HG03354 (cell line): ENCODE measurements at regions not wholly inside any gene's neighbourhood (a gene's known extent, or its start where the extent isn't known, plus 50 kb on each side); places are given as distances from the start of the nearest gene placed in this dataset.

Experiments
- ATAC-seq: cut with Tn5 transposase; IDR thresholded peaks from one replicate; pipeline ENCODE4 v1.9.1; 2021; ENCODE audit warnings: mild to moderate bottlenecking; ENCODE audit not compliant: unreplicated experiment, poor library complexity, severe bottlenecking

GRCh38 chr5:136703706-136704105 is 338.4 kb upstream of the TRPC7 start:
- no peak for ATAC-seq

DNA sequence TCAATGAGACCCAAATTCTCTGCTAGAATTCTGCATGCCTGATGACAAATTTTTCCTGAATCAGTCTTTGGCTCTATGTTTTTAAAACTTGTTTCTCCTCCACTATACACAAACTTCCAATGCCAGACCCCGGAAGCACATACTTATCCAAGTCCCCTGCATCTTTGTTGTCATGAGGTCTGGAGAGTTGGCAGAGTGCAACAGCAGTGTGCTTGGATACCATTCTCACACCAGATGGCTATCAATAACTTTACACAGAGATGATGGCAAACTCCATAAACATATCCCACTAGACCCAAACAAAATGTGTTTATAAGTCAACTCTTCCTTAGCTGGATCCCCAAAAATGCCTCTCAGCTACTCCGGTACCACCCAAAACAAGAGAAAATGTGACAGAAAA is 337.7 kb upstream of the TRPC7 start:
- no peak for ATAC-seq

DNA sequence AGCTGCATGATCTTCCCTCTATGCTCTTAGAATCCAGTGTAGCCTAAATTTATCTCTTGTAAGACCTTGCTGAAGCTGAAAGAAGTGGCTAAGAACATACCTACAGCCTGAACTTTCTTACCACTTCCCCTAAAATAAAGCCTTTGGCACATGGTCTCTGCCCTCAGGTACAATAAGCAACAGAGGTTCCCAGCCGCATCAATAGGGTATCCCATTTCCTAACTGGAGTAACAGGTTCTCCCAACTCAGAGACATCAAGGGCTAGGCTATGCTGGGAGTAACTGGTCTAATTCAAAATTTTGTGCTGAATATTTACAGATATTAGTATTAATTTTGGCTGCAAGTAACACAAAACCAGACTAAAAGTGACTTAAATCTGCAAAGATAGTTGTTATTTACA is 335.8 kb upstream of the TRPC7 start:
- ATAC-seq, result no peak

GRCh38 chr5:136699651-136700050 is 334.3 kb upstream of the TRPC7 start:
- no peak for ATAC-seq

GRCh38 chr5:136698970-136699369 is 333.6 kb upstream of the TRPC7 start:
- ATAC-seq, result no peak

DNA sequence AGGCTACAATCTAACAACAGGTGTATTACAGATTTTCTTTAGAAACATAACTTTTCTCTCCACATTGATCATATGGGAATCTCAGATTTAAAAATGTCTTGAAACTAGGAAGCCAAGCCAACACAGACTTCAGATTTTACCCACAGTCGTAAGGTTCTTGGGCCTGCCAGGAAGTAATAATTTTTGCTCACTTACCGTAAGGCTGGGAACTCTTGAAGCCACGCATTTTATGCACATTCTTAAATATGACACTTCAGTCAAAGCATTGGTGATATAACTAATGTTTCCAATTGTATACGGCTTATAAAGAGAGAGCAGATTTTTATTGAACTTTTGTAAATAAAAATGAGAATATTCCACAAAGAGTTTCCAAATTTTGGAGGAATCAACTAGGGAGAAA is 328.9 kb upstream of the TRPC7 start:
- no peak for ATAC-seq

GRCh38 chr5:136689552-136689951 is 324.2 kb upstream of the TRPC7 start:
- no peak for ATAC-seq

DNA sequence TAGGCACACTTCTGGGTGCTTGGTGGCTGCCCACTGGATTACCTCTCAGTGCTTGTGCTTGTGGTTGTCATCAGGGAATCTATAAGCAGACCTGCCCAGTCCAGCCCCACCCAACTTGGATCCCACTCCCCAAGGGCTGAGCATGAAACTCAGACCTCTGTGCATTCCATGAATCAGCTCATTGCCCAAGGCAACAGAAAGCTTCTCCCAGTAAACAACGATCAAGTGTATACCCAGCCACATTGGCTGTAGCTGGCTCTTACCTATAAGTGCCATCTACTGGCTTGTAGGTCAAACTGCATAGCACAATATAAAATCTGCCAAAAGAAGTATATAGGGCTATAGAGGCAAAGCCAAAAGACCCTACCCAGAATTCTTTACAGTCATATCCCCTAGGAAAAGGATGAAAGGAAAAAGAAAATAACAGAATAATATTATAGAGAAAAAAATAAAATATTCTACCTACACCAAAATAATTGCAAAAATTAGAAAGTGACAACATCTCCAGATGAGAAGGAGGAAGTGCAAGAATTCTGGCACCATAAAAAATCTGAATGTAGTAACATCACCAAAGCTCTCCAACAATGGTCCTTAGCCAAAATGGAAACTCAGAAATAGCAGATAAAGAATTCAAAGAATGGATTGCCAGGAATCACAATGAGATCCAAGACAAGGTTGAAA is 321.0 kb upstream of the TRPC7 start:
- ATAC-seq, result no peak

DNA sequence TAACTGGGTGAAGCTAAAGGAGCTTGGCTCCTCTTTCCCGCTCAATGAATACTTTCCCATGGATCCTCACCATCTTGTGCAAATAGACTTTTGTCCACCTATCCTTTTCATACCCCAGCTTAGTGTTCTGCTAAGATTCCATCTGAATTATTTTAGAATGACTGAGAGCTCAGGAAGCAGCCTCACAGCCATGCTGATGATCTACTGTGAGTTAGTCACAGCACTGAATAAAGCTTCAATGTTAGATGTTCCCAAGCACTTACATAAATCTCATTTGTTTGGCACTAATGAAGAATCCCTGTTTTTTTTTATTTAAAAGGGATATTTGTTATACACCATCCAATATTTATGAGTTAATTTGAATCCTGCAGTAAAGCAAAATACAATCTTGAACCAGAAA is 317.6 kb upstream of the TRPC7 start:
- no peak for ATAC-seq

DNA sequence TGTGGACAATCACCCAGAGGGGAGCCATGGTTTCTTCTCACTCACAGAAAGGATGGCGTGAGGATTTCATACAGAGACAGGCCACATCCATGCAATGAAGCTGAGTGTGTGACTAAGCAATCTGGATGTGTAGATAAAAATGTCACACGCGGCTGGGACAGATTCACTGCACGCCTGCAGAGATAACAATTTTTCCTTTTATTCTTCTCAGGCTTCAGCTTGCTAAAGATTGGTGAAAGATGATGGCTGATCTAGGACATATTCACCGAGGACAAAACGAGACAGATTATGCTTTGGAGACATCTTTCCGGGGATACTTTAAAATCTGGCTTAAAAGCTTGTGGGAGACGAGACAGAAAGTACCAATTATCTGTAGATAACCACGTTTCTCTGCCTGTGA is 313.9 kb upstream of the TRPC7 start:
- ATAC-seq, result no peak

DNA sequence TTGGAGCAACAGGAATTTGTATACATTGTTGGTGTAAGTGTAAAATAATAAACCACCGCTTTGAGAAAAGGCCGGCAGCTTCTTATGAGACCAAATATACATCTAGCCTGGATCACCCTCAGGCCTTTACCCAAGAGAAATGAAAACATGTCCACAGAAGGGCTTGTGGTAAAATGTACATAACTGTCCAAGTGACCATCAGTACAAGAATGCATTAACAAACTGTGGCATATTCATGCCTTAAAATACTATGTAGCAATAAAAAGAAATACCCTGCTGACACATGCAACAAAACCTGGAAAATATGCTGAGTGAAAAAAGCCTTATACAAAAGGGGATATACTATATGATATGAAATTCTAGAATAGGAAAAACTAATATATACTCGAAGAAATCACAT is 311.9 kb upstream of the TRPC7 start:
- ATAC-seq, result no peak

DNA sequence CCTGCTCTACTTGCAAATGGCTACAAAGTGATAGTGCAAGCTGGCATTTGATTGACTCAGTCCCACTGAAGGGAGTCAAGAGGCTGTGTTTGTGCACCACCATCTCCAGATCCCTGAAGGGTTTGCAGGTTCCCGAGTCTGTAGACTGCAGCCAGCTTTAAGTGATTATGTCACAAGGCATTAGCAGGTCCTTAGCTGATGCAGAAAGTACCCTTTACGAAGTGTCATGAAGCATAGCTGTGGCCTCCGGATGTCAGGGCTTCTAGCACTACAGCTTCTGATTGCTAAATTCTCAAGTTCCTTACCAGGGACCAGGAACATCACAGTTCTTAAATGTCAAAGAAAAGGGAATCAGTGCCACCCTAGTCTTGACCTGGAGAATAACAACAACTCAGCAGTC is 311.3 kb upstream of the TRPC7 start:
- no peak for ATAC-seq

GRCh38 chr5:136675769-136676168 is 310.4 kb upstream of the TRPC7 start:
- ATAC-seq, result no peak

DNA sequence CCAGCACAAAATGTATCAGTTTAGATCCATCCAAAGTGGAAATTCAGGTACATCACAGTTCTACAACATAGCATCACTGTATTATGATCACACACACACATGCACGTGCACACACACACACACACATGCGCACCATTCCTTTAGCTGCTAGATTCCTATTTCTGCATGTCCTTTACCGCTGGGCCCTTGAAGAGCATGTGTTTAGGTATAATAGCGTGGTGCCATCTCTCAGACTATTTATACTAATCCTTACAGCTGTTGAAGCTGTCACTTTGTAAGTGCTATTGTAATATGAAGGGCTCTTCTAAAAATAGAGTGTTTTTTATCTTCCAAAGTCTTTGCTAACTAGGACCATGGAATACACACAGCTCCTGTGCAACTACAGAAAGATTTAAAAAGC is 308.8 kb upstream of the TRPC7 start:
- ATAC-seq, result no peak

DNA sequence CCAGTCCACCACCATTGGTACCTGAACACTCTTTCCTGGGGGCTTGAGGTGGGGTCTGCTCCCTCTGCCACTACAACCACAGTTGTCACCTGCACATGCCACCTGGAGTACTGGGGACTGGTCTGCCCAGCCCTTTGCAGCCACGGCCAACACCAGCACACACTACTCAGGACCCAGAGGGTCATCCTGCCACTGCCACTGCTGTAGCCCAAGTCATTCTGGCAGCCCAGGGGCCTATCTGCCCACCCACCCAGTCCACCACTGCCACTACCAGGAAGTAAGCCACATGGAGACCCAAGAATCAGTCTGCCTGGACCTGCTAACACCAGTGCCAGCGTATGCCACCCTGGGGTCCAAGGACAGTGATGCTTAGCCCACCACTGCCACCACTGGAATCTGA is 302.4 kb upstream of the TRPC7 start:
- ATAC-seq, result no peak

DNA sequence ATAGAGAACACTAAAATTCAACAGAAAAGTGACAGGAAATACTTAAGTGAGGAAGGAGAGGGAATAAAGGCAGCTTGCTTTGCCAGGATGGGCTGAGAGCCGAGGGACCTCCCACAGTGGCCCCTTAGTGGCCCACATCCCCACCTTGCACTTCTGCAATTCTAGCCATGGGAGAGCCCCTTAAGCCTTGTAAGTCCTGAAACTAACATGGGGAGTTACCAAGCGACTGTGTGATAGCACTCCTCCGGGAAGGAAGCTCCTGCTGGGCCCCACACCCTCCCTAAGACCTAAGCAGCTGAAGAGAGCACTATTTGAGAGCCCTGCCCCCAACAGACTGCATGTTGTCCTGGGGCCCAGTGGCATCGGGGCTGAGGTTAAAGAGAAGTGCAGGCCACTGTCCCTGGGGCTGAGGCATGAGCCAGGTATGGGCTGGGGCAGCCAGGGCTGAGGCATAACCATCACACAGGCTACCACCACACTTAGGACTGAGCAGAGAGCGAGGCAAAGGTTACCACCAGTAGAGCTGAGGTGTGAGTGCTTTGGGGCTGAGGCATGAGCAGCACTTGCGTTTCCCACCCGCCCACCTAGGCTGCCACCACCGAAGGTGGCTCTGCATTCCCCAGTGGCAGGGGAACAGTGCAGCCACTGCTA is 301.8 kb upstream of the TRPC7 start:
- no peak for ATAC-seq

DNA sequence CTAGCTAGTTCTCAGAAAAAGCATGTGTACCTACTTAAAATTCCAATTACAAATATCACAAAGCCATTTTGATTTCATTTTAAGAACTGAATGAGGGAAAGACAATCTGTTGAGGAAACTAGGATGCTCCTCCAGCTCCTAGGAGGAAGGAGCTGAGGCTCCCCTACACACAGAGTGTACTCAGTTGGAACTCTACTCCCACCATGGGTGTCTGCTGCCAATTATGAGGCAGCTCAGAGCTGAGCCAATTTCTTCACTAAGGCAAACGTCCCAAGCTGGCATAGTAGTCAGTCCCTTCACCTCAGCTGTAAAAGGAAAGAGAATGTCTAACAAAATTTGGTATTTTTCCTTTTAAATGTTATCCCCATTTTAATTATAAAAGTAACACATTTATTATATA is 300.0 kb upstream of the TRPC7 start:
- no peak for ATAC-seq

DNA sequence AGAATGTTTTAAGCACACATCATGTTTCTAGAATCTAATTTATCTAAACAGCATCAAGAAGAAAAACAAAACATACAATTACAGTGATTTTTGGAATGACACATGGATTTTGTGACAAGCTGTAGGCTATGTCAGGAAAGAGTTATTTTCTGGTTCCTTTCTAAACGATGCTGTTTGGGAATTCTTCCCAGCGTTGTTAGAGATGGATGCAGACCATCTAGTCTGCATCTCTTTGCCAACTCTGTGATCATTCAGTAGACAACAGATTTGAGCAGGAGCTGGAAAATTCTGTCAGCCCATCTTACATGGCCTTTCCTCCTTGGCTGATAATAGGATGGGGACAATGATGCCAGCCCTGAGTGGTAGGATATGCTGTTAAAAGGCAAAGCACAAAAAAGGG is 295.7 kb upstream of the TRPC7 start:
- no peak for ATAC-seq

DNA sequence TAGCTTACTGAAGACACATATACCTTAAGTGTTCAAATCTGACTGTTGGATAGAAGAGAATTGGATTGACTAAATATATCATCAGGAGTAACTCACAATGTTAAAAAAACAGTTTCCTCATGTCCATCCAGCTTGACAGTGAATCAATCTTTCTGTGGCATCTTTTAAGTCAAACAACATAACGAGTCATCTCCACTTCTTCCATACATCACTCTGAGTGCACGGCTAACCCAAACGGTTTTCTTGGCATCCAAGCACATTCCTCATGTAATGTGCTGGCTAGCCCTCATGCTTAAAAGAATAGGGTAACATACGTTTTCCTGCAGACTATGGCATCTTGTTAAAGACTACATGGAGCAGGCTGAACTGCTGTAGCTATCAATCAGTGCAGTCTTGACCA is 291.5 kb upstream of the TRPC7 start:
- ATAC-seq, result no peak

GRCh38 chr5:136655468-136655867 is 290.1 kb upstream of the TRPC7 start:
- ATAC-seq, result no peak

DNA sequence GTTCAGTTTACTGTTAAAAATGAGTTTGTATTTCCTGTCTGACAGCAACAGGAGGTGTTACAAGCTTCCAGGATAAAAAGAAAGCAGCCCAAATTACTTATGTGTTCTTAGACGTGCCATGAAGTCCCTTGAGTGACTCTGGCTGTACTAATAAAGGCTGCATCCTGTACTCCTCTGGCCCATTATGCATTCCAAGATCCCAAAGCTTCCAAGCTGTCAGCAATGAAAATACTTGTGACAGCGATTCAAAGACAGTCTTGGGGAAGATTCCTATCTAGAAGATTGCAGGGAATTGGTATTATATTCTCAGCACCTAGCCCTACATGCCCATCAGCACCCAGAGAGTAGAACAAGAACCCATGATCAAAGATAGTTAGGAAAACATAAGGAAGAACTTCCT is 281.6 kb upstream of the TRPC7 start:
- ATAC-seq, result no peak

- no peak for ATAC-seq
These were observed 277.6 kb upstream of the TRPC7 start for GRCh38 chr5:136642976-136643375.
